ENCODE measurements at regions not wholly inside any gene's neighbourhood (a gene's known extent, or its start where the extent isn't known, plus 50 kb on each side); places are given as distances from the start of the nearest gene placed in this dataset.

DNA sequence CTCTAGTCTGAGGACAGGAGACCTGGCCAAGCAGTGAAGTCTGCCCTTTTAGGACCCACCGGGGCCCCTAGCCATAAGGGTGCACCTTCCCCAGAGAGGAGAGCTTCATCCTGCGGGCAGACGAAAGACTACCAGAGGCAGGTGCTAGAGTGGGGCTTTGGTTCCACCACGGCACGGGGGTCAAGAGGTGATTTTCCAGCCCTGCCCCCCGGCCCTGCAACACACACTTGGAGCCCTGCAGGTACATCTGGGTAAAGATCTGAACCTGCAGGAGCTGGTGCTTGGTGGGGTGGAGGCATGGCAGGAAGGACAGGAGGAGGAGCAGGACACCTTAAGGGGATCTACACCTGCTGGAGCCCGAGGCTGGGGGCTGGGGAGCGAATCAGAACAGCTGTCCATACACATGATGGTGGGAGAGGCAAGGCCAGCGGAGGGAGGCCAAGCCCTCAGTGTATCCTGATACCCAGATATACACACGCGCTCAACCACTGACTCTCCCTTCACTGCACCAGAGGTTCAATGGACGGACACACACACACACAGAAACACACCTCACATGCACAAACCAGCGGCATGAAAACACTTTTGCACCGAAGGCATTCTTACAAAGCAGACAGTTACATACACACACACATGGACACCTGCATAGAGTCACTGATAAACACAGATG is 98.4 kb upstream of the MVB12B start:
- no peak overlapping the region for H3K9ac ChIP-seq (replicated peaks in 1 of 4; ENCODE audit: extremely low read depth in 1 of 4, low read depth in 3 of 4, low read length in 3 of 4)
- H3K4me2 ChIP-seq (ENCODE audit: insufficient read depth in 1 of 2, low read depth in 2 of 2, low read length in 2 of 2), result no peak overlapping the region
- H2AK5ac ChIP-seq (ENCODE audit: low read depth, low read length), result no peak overlapping the region
- H3K36me3 ChIP-seq (ENCODE audit: control insufficient read depth in 2 of 4, insufficient read depth in 4 of 4, low read length in 3 of 4), result no peaks in the 10 kb centered on the region
- H3K23ac ChIP-seq (ENCODE audit: insufficient read length), result no peak overlapping the region
- H3K79me2 ChIP-seq (ENCODE audit: control insufficient read depth in 1 of 2, insufficient read depth in 2 of 2, low read length in 2 of 2), result no peaks in the 10 kb centered on the region
- no peak overlapping the region for H4K5ac ChIP-seq (ENCODE audit: insufficient read length, low read depth, low read length)
- FAIRE-seq, result no peak
- no peak overlapping the region for H3K56ac ChIP-seq (replicated peaks; ENCODE audit: insufficient read length, low read depth, low read length)
- WGBS, 2 experiments (ENCODE audit: extremely low coverage in 1 of 2, insufficient coverage in 1 of 2, insufficient read length in 1 of 2, insufficient replicate concordance in 2 of 2, low coverage in 1 of 2, low lambda C conversion rate in 2 of 2, missing lambda C conversion rate in 1 of 2), result 86% methylated on average over 13 of the region's 14 CpGs; no CpG with 5 or more reads in 1 of the 2 experiments
- no peaks in the 10 kb centered on the region for H4K20me1 ChIP-seq (replicated peaks in 1 of 2; ENCODE audit: control insufficient read depth in 1 of 2, insufficient read depth in 2 of 2, low read length in 2 of 2)
- H3K14ac ChIP-seq (ENCODE audit: insufficient read length), result no peak overlapping the region
- H3K79me1 ChIP-seq (ENCODE audit: low read depth, low read length), result no peaks in the 10 kb centered on the region
- no peak overlapping the region for H2AFZ ChIP-seq (ENCODE audit: low read length)
- H2BK12ac ChIP-seq (ENCODE audit: low read depth, low read length), result no peak overlapping the region
- H3K23me2 ChIP-seq (ENCODE audit: low read depth, low read length), result no peaks in the 10 kb centered on the region
- no peak overlapping the region for H3K4me3 ChIP-seq (ENCODE audit: extremely low read depth in 1 of 4, insufficient read depth in 2 of 4, low read depth in 3 of 4, low read length in 4 of 4)
- H3K27ac ChIP-seq (ENCODE audit: low read depth, low read length), result no peak overlapping the region
- DNase-seq (ENCODE audit: low read depth in 1 of 2, low spot score in 2 of 2), result no peak
- H3K4me1 ChIP-seq (replicated peaks in 1 of 4; ENCODE audit: control insufficient read depth in 3 of 4, insufficient read depth in 4 of 4, low read length in 3 of 4), result peaks cover 0 to 3% (median 0%) of the 10 kb centered on the region in 4 experiments; a peak in 1 of 7 replicates
- H2BK20ac ChIP-seq (ENCODE audit: low read length), result no peak overlapping the region
- H3K18ac ChIP-seq (ENCODE audit: extremely low read depth, low read length), result no peak overlapping the region
- no peaks in the 10 kb centered on the region for H3K9me3 ChIP-seq (ENCODE audit: insufficient read depth in 2 of 2, low read depth in 1 of 2, low read length in 1 of 2)
- H4K8ac ChIP-seq (ENCODE audit: extremely low read depth, insufficient read depth, low read length), result peak overlapping the region; percentile 35; the same call in 1 of the 2 replicates
- no peak overlapping the region for H2BK15ac ChIP-seq (ENCODE audit: low read length)
- ChIA-PET POLR2A (ENCODE audit: partially characterized antibody) (no interaction called here), CTCF (ENCODE audit: partially characterized antibody) (interaction anchor here (0.5 to 1.3 kb wide), 8 partner anchors 9 to 802 kb away, joined by 3 read pairs; no protein-coding TSS in a partner anchor)
- no peak overlapping the region for H4K91ac ChIP-seq (replicated peaks; ENCODE audit: insufficient read length, low read length)
- no peak overlapping the region for H2BK5ac ChIP-seq (ENCODE audit: low read depth, low read length)
- peaks cover 0 to 17% (median 3%) of the 10 kb centered on the region in 4 experiments; a peak in 4 of 7 replicates for H3K27me3 ChIP-seq (replicated peaks in 1 of 4; ENCODE audit: control insufficient read depth in 3 of 4, extremely low read depth in 1 of 4, insufficient read depth in 3 of 4, low read length in 3 of 4)
- H3K4ac ChIP-seq (replicated peaks; ENCODE audit: insufficient read length, low read depth, low read length), result no peak overlapping the region
- H2BK120ac ChIP-seq (replicated peaks; ENCODE audit: low read depth, low read length), result no peak overlapping the region
- TF ChIP-seq RBBP5 (IDR thresholded peaks at IDR 0.05; ENCODE audit: borderline replicate concordance, low read depth, low read length), result no peak
- TF ChIP-seq GTF2F1 (IDR thresholded peaks at IDR 0.05; ENCODE audit: borderline replicate concordance, low read depth, low read length), result no peak
- no peak for TF ChIP-seq MAX (IDR thresholded peaks at IDR 0.05)
- TF ChIP-seq, protein P1, sequence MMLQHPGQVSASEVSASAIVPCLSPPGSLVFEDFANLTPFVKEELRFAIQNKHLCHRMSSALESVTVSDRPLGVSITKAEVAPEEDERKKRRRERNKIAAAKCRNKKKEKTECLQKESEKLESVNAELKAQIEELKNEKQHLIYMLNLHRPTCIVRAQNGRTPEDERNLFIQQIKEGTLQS (IDR thresholded peaks at IDR 0.05; ENCODE audit: insufficient read depth, low read depth, low read length), result no peak
- TF ChIP-seq GABPA (IDR thresholded peaks at IDR 0.05; ENCODE audit: borderline replicate concordance, insufficient read depth, low read length), result no peak
- TF ChIP-seq TAF7 (optimal IDR thresholded peaks at IDR 0.05; ENCODE audit: borderline replicate concordance, low read depth, low read length), result no peak
- TF ChIP-seq RFX5 (IDR thresholded peaks at IDR 0.05; ENCODE audit: borderline replicate concordance, low read depth, low read length), result no peak
- no peak for TF ChIP-seq JUND (IDR thresholded peaks at IDR 0.05; ENCODE audit: low read length)
- TF ChIP-seq, protein P2, sequence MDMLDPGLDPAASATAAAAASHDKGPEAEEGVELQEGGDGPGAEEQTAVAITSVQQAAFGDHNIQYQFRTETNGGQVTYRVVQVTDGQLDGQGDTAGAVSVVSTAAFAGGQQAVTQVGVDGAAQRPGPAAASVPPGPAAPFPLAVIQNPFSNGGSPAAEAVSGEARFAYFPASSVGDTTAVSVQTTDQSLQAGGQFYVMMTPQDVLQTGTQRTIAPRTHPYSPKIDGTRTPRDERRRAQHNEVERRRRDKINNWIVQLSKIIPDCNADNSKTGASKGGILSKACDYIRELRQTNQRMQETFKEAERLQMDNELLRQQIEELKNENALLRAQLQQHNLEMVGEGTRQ (IDR thresholded peaks at IDR 0.05; ENCODE audit: low read length), result no peak
- no peak for TF ChIP-seq NRF1 (IDR thresholded peaks at IDR 0.05; ENCODE audit: low read depth, low read length)
- TF ChIP-seq BACH1 (IDR thresholded peaks at IDR 0.05; ENCODE audit: low read length), result no peak
